Keratinocyte (primary cell): ENCODE measurements at regions not wholly inside any gene's neighbourhood (a gene's known extent, or its start where the extent isn't known, plus 50 kb on each side); places are given as distances from the start of the nearest gene placed in this dataset.

Experiments
- EZH2 ChIP-seq: IDR thresholded peaks from one replicate; pipeline ENCODE4 v1.6.1; 2012; ENCODE audit warnings: inconsistent platforms, mild to moderate bottlenecking, low read length, moderate library complexity
- TF ChIP-seq, protein P1 (sequence below), 3 experiments: IDR thresholded peaks in 1 of 3; conservative IDR thresholded peaks in 1 of 3; optimal IDR thresholded peaks in 1 of 3; 2 replicates in 2 of 3; 3 replicates in 1 of 3; pipeline versions ENCODE3 to v1.5.1; 2011; ENCODE audit warnings: low read length in 3 of 3, mild to moderate bottlenecking in 3 of 3, moderate library complexity in 2 of 3, control low read depth in 1 of 3, inconsistent platforms in 1 of 3; ENCODE audit not compliant: insufficient read depth in 2 of 3; ENCODE audit errors: extremely low read depth in 1 of 3

DNA sequence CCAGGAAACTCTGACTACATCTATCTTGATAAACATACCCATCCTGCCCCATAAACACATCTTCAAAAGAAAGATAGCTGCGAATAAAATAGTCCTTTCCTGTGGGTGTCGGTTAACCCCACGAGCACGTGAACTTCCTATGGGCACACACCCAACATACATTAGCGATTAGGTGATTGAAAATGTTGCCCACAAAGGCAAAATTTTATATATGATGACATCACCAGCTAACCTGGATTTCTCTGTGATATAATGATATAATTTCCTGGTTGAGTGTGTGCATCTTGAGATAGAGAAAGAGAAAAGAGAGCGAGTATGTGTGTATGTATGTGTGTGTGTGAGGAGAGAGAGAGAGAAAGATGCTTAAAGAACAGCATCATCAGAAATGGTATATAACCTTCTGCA, 296.1 kb downstream of the PTPRC start:
- TF ChIP-seq, protein P1, sequence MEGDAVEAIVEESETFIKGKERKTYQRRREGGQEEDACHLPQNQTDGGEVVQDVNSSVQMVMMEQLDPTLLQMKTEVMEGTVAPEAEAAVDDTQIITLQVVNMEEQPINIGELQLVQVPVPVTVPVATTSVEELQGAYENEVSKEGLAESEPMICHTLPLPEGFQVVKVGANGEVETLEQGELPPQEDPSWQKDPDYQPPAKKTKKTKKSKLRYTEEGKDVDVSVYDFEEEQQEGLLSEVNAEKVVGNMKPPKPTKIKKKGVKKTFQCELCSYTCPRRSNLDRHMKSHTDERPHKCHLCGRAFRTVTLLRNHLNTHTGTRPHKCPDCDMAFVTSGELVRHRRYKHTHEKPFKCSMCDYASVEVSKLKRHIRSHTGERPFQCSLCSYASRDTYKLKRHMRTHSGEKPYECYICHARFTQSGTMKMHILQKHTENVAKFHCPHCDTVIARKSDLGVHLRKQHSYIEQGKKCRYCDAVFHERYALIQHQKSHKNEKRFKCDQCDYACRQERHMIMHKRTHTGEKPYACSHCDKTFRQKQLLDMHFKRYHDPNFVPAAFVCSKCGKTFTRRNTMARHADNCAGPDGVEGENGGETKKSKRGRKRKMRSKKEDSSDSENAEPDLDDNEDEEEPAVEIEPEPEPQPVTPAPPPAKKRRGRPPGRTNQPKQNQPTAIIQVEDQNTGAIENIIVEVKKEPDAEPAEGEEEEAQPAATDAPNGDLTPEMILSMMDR (optimal IDR thresholded peaks at IDR 0.05 in 1 of 3, IDR thresholded peaks at IDR 0.05 in 1 of 3, conservative IDR thresholded peaks at IDR 0.05 in 1 of 3; ENCODE audit: extremely low read depth in 1 of 3, insufficient read depth in 2 of 3, low read length in 3 of 3): no peak
- TF ChIP-seq EZH2: no peak
